ENCODE measurements at regions not wholly inside any gene's neighbourhood (a gene's known extent, or its start where the extent isn't known, plus 50 kb on each side); places are given as distances from the start of the nearest gene placed in this dataset.
"Not testable (repeated sequence)": the region's sequence is repeated elsewhere in the genome, so short reads cannot be mapped to it uniquely, and the experiment has no call there.

GRCh38 chr2:83155826-83156225 is 1303.3 kb downstream of the SUCLG1 start:
- DNase-seq (ENCODE audit: low spot score), result no peak

GRCh38 chr2:83143946-83144345 is 1315.1 kb downstream of the SUCLG1 start:
- no peak for DNase-seq (ENCODE audit: low spot score)

- no peak for DNase-seq (ENCODE audit: low spot score)
Measured at GRCh38 chr2:83142934-83143333, 1316.1 kb downstream of the SUCLG1 start.

GRCh38 chr2:83115606-83116005 is 1343.5 kb downstream of the SUCLG1 start:
- no peak for DNase-seq (ENCODE audit: low spot score)

- DNase-seq (ENCODE audit: low spot score), result no peak
Measured at GRCh38 chr2:83115155-83115554, 1343.9 kb downstream of the SUCLG1 start.

- no peak for DNase-seq (ENCODE audit: low spot score)
Measured at GRCh38 chr2:83113953-83114352, 1345.1 kb downstream of the SUCLG1 start.

- no peak for DNase-seq (ENCODE audit: low spot score)
Measured at GRCh38 chr2:83112858-83113257, 1346.2 kb downstream of the SUCLG1 start.

GRCh38 chr2:83109284-83109683 is 1349.8 kb downstream of the SUCLG1 start:
- DNase-seq (ENCODE audit: low spot score), result no peak

GRCh38 chr2:83106853-83107252 is 1352.2 kb downstream of the SUCLG1 start:
- DNase-seq (ENCODE audit: low spot score), result no peak

- no peak for DNase-seq (ENCODE audit: low spot score)
Measured at GRCh38 chr2:83104202-83104601, 1354.9 kb downstream of the SUCLG1 start.

GRCh38 chr2:83103613-83104012 is 1355.5 kb downstream of the SUCLG1 start:
- DNase-seq (ENCODE audit: low spot score), result no peak

GRCh38 chr2:83089051-83089450 is 1370.0 kb downstream of the SUCLG1 start:
- not testable (repeated sequence) for DNase-seq (ENCODE audit: low spot score)

GRCh38 chr2:83085869-83086268 is 1373.2 kb downstream of the SUCLG1 start:
- no peak for DNase-seq (ENCODE audit: low spot score)

GRCh38 chr2:83081826-83082690 is 1377.0 kb downstream of the SUCLG1 start:
- no peak for DNase-seq (ENCODE audit: low spot score)

- DNase-seq (ENCODE audit: low spot score), result no peak
Measured at GRCh38 chr2:83079007-83079406, 1380.1 kb downstream of the SUCLG1 start.

GRCh38 chr2:83072767-83073166 is 1386.3 kb downstream of the SUCLG1 start:
- DNase-seq (ENCODE audit: low spot score), result no peak

GRCh38 chr2:83071914-83072313 is 1387.2 kb downstream of the SUCLG1 start:
- DNase-seq (ENCODE audit: low spot score), result no peak

- no peak for DNase-seq (ENCODE audit: low spot score)
Measured at GRCh38 chr2:83071352-83071751, 1387.7 kb downstream of the SUCLG1 start.

GRCh38 chr2:83069724-83070123 is 1389.4 kb downstream of the SUCLG1 start:
- DNase-seq (ENCODE audit: low spot score), result no peak

- no peak for DNase-seq (ENCODE audit: low spot score)
Measured at GRCh38 chr2:83068714-83069113, 1390.4 kb downstream of the SUCLG1 start.

- no peak for DNase-seq (ENCODE audit: low spot score)
Measured at GRCh38 chr2:83067947-83068346, 1391.1 kb downstream of the SUCLG1 start.

- DNase-seq (ENCODE audit: low spot score), result no peak
Measured at GRCh38 chr2:83063933-83064332, 1395.1 kb downstream of the SUCLG1 start.

- no peak for DNase-seq (ENCODE audit: low spot score)
Measured at GRCh38 chr2:83063511-83063910, 1395.6 kb downstream of the SUCLG1 start.

- no peak for DNase-seq (ENCODE audit: low spot score)
Measured at GRCh38 chr2:83058683-83059082, 1400.4 kb downstream of the SUCLG1 start.

All from left forelimb (tissue), 1 donor.